NCI-H460 (cell line): ENCODE measurements at regions not wholly inside any gene's neighbourhood (a gene's known extent, or its start where the extent isn't known, plus 50 kb on each side); places are given as distances from the start of the nearest gene placed in this dataset.
"Not testable (repeated sequence)": the region's sequence is repeated elsewhere in the genome, so short reads cannot be mapped to it uniquely, and the experiment has no call there.

Experiments
- DNase-seq: peaks from one replicate; pipeline ENCODE4 v3.0.0-alpha.2; 2016; ENCODE audit warnings: low read depth; ENCODE audit errors: extremely low read depth

GRCh38 chr6:40888456-40888990 is 150.5 kb downstream of the UNC5CL start:
- no peak for DNase-seq

GRCh38 chr6:40887792-40888340 is 151.2 kb downstream of the UNC5CL start:
- DNase-seq: no peak

GRCh38 chr6:40887079-40887791 is 151.8 kb downstream of the UNC5CL start:
- DNase-seq: no peak

- DNase-seq: no peak
Measured at GRCh38 chr6:40885139-40885774, 153.8 kb downstream of the UNC5CL start.

DNA sequence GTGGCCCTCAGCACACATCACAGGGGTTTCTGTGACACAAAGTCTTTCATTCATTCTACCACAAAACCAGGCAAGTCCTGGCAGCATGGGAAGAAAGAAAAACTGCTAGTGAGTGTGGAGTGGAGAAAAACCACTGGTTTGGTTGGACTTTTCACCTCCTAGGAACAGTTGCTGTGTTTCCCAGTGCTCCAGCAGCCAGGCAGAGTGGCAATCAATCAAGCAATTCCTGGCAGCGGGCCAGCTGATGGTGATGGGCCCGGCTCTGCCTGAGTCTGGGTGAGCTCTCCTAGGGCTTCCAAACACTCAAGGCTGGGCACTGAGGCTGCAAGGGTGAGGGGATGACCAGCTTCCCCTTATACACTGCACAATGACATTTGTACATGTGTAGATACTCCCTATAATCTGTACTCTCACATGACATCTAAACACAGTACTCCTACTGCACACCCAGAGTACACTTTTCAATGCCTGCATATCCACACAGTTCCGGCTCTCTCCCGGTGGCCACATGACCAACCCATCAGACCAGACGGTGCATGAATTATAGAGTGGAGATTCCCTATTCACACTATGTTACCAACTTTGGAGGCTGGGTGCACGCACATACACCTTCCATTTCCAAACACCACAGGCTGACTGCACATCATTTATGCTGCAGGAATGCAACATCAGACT is 156.6 kb downstream of the UNC5CL start:
- no peak for DNase-seq

DNA sequence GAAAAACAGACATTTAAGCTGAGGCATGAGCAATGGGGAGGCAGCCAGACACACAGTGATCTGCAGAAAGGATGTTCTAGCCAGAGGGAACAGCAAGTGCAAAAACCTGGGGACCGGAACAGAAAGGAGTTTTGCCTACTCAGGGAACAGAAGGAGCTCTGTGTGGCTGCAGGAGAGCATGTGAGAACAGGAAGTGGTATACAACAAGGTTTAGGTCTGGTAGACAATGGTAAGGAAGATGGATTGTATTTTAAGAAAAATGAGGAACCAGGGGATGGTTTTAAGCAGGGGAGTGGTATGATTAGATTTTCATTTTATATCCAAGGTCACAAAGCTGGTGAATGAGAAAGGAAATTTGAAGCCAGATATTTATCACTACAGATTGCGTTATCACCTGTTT is 157.5 kb downstream of the UNC5CL start:
- DNase-seq: no peak

- DNase-seq: no peak
Measured at GRCh38 chr6:40880906-40881305, 158.1 kb downstream of the UNC5CL start.

DNA sequence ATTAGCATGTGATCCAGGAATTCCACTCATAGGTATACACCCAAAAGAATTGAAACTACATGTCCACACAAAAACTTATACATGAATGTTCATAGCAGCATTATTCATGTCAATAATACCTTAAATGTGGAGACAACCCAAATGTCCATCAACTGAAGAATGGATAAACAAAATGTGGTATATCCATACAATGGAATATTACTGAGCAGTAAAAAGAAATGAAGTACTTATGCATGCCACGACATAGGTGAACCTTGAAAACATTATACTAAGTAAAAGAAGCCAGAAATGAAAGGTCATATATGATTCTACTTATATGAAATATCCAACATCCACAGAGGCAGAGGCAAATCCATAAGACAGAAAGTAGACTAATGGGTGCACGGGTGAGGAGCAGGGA is 159.9 kb downstream of the UNC5CL start:
- DNase-seq: no peak

DNA sequence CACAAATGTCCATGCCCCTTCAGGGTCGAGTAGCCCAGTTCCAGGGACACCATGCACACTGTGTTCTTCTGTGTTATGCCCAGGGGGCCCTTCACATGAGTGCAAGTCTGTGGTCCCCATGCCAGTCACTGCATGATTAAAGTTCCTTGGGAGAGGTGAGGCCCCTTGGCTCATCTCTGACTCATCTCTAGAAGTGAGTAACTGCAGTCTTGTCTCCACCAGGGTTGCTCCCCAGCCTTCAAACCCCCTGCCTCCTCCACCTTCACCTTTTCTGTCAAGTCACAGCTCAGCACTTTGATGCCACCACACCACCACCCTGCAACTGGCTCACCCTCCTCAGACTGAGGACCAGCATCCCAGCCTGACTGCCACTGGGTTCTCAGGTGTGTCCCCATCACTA is 161.7 kb downstream of the UNC5CL start:
- no peak for DNase-seq

GRCh38 chr6:40876336-40876735 is 162.7 kb downstream of the UNC5CL start:
- no peak for DNase-seq

DNA sequence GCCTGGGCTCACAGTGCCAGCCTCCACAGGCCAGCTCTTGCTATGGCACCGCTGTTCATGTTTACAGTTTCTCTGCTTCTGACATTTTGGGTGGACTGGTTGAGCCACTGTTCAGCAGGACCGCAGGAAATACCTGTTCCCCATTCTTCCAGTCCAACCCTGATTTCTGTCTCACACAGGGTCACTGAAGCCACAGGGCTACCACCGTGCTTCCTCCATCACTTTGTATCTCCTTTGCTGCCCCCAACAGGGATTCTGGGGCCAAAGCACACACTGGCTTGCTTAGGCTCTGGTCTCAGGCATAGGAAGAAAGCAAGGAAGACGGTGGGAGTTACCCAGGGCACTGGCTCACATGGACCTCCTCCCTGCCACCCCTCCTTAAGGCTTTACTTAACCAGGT is 164.5 kb downstream of the UNC5CL start:
- DNase-seq: no peak

DNA sequence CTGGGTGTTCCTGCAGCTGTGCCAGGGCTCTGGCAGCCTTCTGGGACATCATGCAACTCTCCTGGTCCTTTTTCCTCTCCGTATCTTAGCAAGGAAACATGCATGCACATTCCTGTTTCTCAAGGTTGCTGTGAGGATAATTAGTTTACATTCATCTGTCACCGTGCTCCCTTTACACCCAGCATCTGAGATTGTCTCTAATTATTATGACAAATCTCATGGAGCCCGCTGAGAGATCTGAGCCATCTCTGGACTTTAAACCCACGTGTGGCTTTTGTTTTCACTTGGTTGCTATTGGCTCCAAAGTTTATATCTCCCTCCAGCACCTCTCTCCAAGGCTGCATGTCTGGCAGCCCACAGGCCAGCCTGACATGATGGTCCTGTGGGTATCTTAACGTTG is 167.6 kb downstream of the UNC5CL start:
- no peak for DNase-seq

- DNase-seq: not testable (repeated sequence)
Measured at GRCh38 chr6:40868089-40868865, 170.7 kb downstream of the UNC5CL start.

DNA sequence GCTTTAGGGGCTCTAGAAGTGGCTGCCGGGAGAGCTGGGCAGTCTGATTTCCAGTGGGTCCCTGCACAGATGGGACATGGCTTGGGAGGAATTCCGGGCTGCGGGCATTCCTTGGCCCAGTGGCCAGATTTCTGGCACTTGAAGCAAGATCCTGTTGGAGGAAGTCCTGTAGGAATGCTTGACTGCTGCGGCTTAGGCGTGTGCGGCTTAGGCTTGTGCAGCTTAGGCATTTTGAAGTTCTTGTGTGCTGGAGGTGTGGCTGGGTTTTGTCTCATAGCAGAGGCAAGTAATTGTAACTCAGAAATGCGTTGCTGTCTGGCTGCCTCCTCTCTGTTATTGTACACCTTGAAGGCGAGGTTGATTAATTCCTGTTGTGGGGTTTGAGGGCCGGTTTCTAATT is 171.5 kb downstream of the UNC5CL start:
- not testable (repeated sequence) for DNase-seq

DNA sequence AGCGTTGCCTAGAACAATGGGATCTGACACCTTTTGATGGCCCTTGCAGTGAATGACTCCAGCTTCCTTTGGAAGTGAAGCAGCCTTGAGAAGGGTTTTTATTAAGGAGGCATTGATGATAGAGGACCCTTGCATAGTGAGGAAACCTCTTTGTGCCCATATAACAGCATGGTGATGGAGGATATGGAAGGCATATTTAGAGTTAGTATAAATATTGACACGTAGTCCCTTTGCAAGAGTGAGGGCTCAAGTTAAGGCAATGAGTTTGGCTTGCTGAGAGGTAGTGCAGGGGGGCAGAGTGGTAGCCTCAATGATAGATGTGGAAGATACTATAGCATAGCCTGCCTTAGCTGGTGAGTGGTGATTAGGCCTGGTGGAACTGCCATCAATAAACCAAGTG is 173.8 kb downstream of the UNC5CL start:
- not testable (repeated sequence) for DNase-seq

DNA sequence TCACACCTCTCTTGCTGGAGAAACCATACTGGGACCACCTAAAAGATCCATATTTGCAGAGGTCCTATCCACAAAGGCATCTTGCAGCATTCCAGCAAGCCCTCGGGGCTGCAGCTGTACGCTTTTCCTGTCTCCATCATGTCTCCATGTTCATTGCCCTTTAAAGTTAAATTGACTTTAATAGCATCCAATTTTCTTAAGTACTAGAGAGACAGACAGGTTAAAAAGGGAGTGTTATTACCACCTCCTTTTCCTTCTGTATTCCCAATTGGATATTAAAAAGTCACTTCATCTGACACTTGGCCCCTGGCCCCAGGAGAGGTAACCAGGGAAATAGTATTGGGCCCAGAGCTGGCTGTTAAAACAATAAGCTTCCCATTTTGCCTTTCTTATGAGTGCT is 178.6 kb downstream of the UNC5CL start:
- no peak for DNase-seq

DNA sequence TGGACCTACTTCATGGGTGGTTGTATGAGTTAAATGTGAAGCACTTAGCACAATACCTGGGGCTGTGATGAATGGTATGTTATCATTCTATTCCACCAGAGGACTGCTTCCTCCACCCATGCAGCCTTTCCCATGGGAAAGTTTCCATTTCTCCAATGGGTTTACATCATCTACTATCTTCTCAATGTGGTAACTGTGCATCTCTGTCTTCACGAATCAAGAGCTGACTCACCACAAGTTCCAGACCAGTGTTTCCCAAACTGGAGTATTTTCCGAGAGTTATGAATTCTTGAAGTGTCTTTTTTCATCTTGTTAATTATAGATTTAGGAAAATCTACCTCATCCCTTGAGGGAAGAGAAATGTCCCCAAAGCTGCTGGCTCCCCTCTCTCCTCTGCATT is 182.8 kb downstream of the UNC5CL start:
- no peak for DNase-seq

GRCh38 chr6:40855168-40855880 is 183.7 kb downstream of the UNC5CL start:
- no peak for DNase-seq

DNA sequence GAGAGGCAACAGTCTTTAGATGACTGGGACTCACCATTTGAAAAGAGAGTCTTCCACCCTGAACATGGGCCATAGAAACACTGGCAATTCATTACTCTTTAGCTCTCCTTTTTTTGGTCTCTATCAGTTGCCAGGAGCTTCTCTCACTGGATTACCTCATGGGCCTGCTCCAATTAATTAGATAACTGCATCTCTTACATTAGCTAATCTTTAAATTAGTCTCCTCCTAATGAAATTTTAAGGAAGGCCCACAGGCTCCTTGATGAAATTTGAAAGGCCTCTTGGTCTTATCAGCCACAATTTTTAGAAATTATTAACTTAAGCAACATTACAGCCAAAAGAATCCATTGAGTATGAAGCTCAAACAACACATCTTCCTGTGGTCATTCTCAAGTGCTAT is 184.4 kb downstream of the UNC5CL start:
- no peak for DNase-seq

GRCh38 chr6:40852779-40853373 is 186.1 kb downstream of the UNC5CL start:
- DNase-seq: peak; percentile 12
